ENCODE measurements at regions not wholly inside any gene's neighbourhood (a gene's known extent, or its start where the extent isn't known, plus 50 kb on each side); places are given as distances from the start of the nearest gene placed in this dataset.
"Not testable (repeated sequence)": the region's sequence is repeated elsewhere in the genome, so short reads cannot be mapped to it uniquely, and the experiment has no call there.

GRCh38 chr10:109312555-109312954 lies 610.8 kb downstream of the XPNPEP1 start:
- H3K27me3 ChIP-seq (ENCODE audit: control insufficient read depth in 1 of 2, insufficient read depth in 2 of 2, low read length in 2 of 2); H3K9me3 ChIP-seq (ENCODE audit: control insufficient read depth in 2 of 2, insufficient read depth in 1 of 2, low read depth in 1 of 2, low read length in 1 of 2); H3K4me3 ChIP-seq (ENCODE audit: low read depth in 1 of 2, low read length in 2 of 2); H3K4me1 ChIP-seq (ENCODE audit: control insufficient read depth in 2 of 2, insufficient read depth in 2 of 2, low read length in 1 of 2); H3K36me3 ChIP-seq (ENCODE audit: control insufficient read depth in 2 of 2, insufficient read depth in 2 of 2, low read length in 1 of 2); H3K27ac ChIP-seq (ENCODE audit: low read depth in 2 of 2, low read length in 1 of 2): not testable (repeated sequence)
- 73 to 81% methylated on average over 4 of the region's 4 CpGs for WGBS, 2 donors

- Histone ChIP-seq H3K36me3 (ENCODE audit: control insufficient read depth in 2 of 2, insufficient read depth in 2 of 2, low read length in 1 of 2) (no peaks in the 10 kb centered on the region), H3K27ac (ENCODE audit: low read depth in 2 of 2, low read length in 1 of 2) (no peak overlapping the region), H3K4me3 (ENCODE audit: low read depth in 1 of 2, low read length in 2 of 2) (no peak overlapping the region), H3K4me1 (ENCODE audit: control insufficient read depth in 2 of 2, insufficient read depth in 2 of 2, low read length in 1 of 2) (no peaks in the 10 kb centered on the region), H3K27me3 (ENCODE audit: control insufficient read depth in 1 of 2, insufficient read depth in 2 of 2, low read length in 2 of 2) (no peaks in the 10 kb centered on the region), H3K9me3 (ENCODE audit: control insufficient read depth in 2 of 2, insufficient read depth in 1 of 2, low read depth in 1 of 2, low read length in 1 of 2) (no peaks in the 10 kb centered on the region)
- WGBS, 2 donors = 48 to 60% methylated on average over 6 of the region's 6 CpGs
Measured at GRCh38 chr10:109308971-109309370, 614.3 kb downstream of the XPNPEP1 start.

- H3K9me3 ChIP-seq (ENCODE audit: control insufficient read depth in 2 of 2, insufficient read depth in 1 of 2, low read depth in 1 of 2, low read length in 1 of 2); H3K4me1 ChIP-seq (ENCODE audit: control insufficient read depth in 2 of 2, insufficient read depth in 2 of 2, low read length in 1 of 2); H3K27ac ChIP-seq (ENCODE audit: low read depth in 2 of 2, low read length in 1 of 2); H3K36me3 ChIP-seq (ENCODE audit: control insufficient read depth in 2 of 2, insufficient read depth in 2 of 2, low read length in 1 of 2); H3K27me3 ChIP-seq (ENCODE audit: control insufficient read depth in 1 of 2, insufficient read depth in 2 of 2, low read length in 2 of 2); H3K4me3 ChIP-seq (ENCODE audit: low read depth in 1 of 2, low read length in 2 of 2): not testable (repeated sequence)
- WGBS, 2 donors = 47 to 50% methylated on average over 5 of the region's 5 CpGs
Measured at GRCh38 chr10:109307102-109307501, 616.2 kb downstream of the XPNPEP1 start.

- no peak overlapping the region for H3K27ac ChIP-seq (ENCODE audit: low read depth in 2 of 2, low read length in 1 of 2)
- WGBS, 2 donors = 43 to 50% methylated on average over 5 of the region's 5 CpGs
- no peaks in the 10 kb centered on the region for H3K36me3 ChIP-seq (ENCODE audit: control insufficient read depth in 2 of 2, insufficient read depth in 2 of 2, low read length in 1 of 2)
- no peak overlapping the region for H3K4me3 ChIP-seq (ENCODE audit: low read depth in 1 of 2, low read length in 2 of 2)
- H3K27me3 ChIP-seq (ENCODE audit: control insufficient read depth in 1 of 2, insufficient read depth in 2 of 2, low read length in 2 of 2) = no peaks in the 10 kb centered on the region
- no peaks in the 10 kb centered on the region for H3K4me1 ChIP-seq (ENCODE audit: control insufficient read depth in 2 of 2, insufficient read depth in 2 of 2, low read length in 1 of 2)
- H3K9me3 ChIP-seq (ENCODE audit: control insufficient read depth in 2 of 2, insufficient read depth in 1 of 2, low read depth in 1 of 2, low read length in 1 of 2) = no peaks in the 10 kb centered on the region
Measured at GRCh38 chr10:109306698-109307097, 616.6 kb downstream of the XPNPEP1 start.

DNA sequence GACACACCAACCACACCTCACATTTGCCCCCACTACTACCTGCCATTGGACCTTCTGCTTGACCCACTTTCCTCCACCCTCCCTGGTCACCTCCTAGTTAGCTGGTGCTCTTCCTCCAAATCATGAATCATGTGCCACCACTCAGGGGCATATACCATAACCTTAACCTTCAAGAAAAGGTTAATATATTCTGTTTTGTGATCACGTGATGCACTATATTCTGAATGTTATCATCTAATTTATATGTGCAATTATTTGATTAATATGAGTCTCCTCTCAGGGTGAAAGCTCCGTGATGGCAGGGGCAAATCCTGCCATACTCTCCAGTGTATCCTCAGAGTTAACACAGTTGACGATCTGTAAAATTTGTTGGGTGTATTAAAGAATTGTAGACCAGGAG lies 635.5 kb downstream of the XPNPEP1 start:
- no peak overlapping the region for H3K4me3 ChIP-seq (ENCODE audit: low read depth in 1 of 2, low read length in 2 of 2)
- H3K4me1 ChIP-seq (ENCODE audit: control insufficient read depth in 2 of 2, insufficient read depth in 2 of 2, low read length in 1 of 2) = no peaks in the 10 kb centered on the region
- H3K27ac ChIP-seq (ENCODE audit: low read depth in 2 of 2, low read length in 1 of 2) = no peak overlapping the region
- H3K9me3 ChIP-seq (ENCODE audit: control insufficient read depth in 2 of 2, insufficient read depth in 1 of 2, low read depth in 1 of 2, low read length in 1 of 2) = peaks cover 2% of the 10 kb centered on the region in 2 donors
- no peaks in the 10 kb centered on the region for H3K27me3 ChIP-seq (ENCODE audit: control insufficient read depth in 1 of 2, insufficient read depth in 2 of 2, low read length in 2 of 2)
- 84 to 85% methylated on average over 3 of the region's 3 CpGs for WGBS, 2 donors
- H3K36me3 ChIP-seq (ENCODE audit: control insufficient read depth in 2 of 2, insufficient read depth in 2 of 2, low read length in 1 of 2) = no peaks in the 10 kb centered on the region

GRCh38 chr10:109282510-109282909 lies 640.8 kb downstream of the XPNPEP1 start:
- Histone ChIP-seq H3K4me3 (ENCODE audit: low read depth in 1 of 2, low read length in 2 of 2) (no peak overlapping the region), H3K36me3 (ENCODE audit: control insufficient read depth in 2 of 2, insufficient read depth in 2 of 2, low read length in 1 of 2) (no peaks in the 10 kb centered on the region), H3K27ac (ENCODE audit: low read depth in 2 of 2, low read length in 1 of 2) (no peak overlapping the region), H3K9me3 (ENCODE audit: control insufficient read depth in 2 of 2, insufficient read depth in 1 of 2, low read depth in 1 of 2, low read length in 1 of 2) (peaks cover 0 to 2% of the 10 kb centered on the region in 2 donors), H3K4me1 (ENCODE audit: control insufficient read depth in 2 of 2, insufficient read depth in 2 of 2, low read length in 1 of 2) (no peaks in the 10 kb centered on the region), H3K27me3 (ENCODE audit: control insufficient read depth in 1 of 2, insufficient read depth in 2 of 2, low read length in 2 of 2) (no peaks in the 10 kb centered on the region)

DNA sequence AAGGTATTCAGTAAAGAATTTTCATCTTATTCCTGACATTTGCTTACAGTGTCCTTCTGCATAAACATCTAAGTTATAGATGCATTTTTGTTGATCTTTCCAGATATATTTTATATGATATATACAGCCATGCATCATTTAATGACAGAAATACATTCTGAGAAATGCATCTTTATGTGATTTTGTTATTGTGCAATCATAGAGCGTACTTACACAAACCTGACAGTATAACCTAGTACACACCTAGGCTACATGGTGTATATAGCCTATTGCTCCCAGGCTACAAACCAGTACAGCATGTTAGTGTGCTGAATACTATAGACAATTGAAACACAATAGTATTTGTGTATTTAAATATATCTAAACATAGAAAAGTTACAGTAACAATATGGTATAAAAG lies 642.0 kb downstream of the XPNPEP1 start:
- 90 to 91% methylated on average over 1 of the region's 1 CpG for WGBS, 2 donors
- peaks cover 0 to 2% of the 10 kb centered on the region in 2 donors for H3K9me3 ChIP-seq (ENCODE audit: control insufficient read depth in 2 of 2, insufficient read depth in 1 of 2, low read depth in 1 of 2, low read length in 1 of 2)
- H3K27me3 ChIP-seq (ENCODE audit: control insufficient read depth in 1 of 2, insufficient read depth in 2 of 2, low read length in 2 of 2) = no peaks in the 10 kb centered on the region
- no peaks in the 10 kb centered on the region for H3K4me1 ChIP-seq (ENCODE audit: control insufficient read depth in 2 of 2, insufficient read depth in 2 of 2, low read length in 1 of 2)
- H3K27ac ChIP-seq (ENCODE audit: low read depth in 2 of 2, low read length in 1 of 2) = no peak overlapping the region
- H3K36me3 ChIP-seq (ENCODE audit: control insufficient read depth in 2 of 2, insufficient read depth in 2 of 2, low read length in 1 of 2) = no peaks in the 10 kb centered on the region
- no peak overlapping the region for H3K4me3 ChIP-seq (ENCODE audit: low read depth in 1 of 2, low read length in 2 of 2)

DNA sequence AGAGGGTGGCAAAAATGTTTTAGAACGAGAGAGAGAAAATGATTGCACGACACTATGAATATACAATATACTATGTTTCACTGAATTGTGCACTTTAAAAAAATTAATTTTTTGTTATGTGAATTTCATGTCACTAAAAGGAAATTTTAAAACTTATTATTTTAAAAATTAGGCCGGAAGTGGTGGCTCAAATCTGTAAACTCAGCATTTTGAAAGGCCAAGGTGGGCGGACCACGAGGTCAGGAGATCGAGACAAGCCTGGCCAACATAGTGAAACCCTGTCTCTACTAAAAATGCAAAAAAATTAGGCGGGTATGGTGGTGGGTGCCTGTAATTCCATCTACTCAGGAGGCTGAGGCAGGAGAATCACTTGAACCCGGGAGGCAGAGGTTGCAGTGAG lies 642.5 kb downstream of the XPNPEP1 start:
- no peaks in the 10 kb centered on the region for H3K27me3 ChIP-seq (ENCODE audit: control insufficient read depth in 1 of 2, insufficient read depth in 2 of 2, low read length in 2 of 2)
- H3K9me3 ChIP-seq (ENCODE audit: control insufficient read depth in 2 of 2, insufficient read depth in 1 of 2, low read depth in 1 of 2, low read length in 1 of 2) = peaks cover 0 to 2% of the 10 kb centered on the region in 2 donors
- no peak overlapping the region for H3K27ac ChIP-seq (ENCODE audit: low read depth in 2 of 2, low read length in 1 of 2)
- no peaks in the 10 kb centered on the region for H3K4me1 ChIP-seq (ENCODE audit: control insufficient read depth in 2 of 2, insufficient read depth in 2 of 2, low read length in 1 of 2)
- no peak overlapping the region for H3K4me3 ChIP-seq (ENCODE audit: low read depth in 1 of 2, low read length in 2 of 2)
- whole genome bisulfite sequencing, 2 donors = 79 to 82% methylated on average over 8 of the region's 8 CpGs
- H3K36me3 ChIP-seq (ENCODE audit: control insufficient read depth in 2 of 2, insufficient read depth in 2 of 2, low read length in 1 of 2) = no peaks in the 10 kb centered on the region

- Histone ChIP-seq H3K36me3 (ENCODE audit: control insufficient read depth in 2 of 2, insufficient read depth in 2 of 2, low read length in 1 of 2) (no peaks in the 10 kb centered on the region), H3K27ac (ENCODE audit: low read depth in 2 of 2, low read length in 1 of 2) (no peak overlapping the region), H3K4me1 (ENCODE audit: control insufficient read depth in 2 of 2, insufficient read depth in 2 of 2, low read length in 1 of 2) (no peaks in the 10 kb centered on the region), H3K27me3 (ENCODE audit: control insufficient read depth in 1 of 2, insufficient read depth in 2 of 2, low read length in 2 of 2) (no peaks in the 10 kb centered on the region), H3K9me3 (ENCODE audit: control insufficient read depth in 2 of 2, insufficient read depth in 1 of 2, low read depth in 1 of 2, low read length in 1 of 2) (no peaks in the 10 kb centered on the region), H3K4me3 (ENCODE audit: low read depth in 1 of 2, low read length in 2 of 2) (no peak overlapping the region)
- WGBS, 2 donors = 78 to 79% methylated on average over 1 of the region's 1 CpG
Measured at GRCh38 chr10:109277456-109277855, 645.9 kb downstream of the XPNPEP1 start.

- Histone ChIP-seq H3K9me3 (ENCODE audit: control insufficient read depth in 2 of 2, insufficient read depth in 1 of 2, low read depth in 1 of 2, low read length in 1 of 2) (no peaks in the 10 kb centered on the region), H3K36me3 (ENCODE audit: control insufficient read depth in 2 of 2, insufficient read depth in 2 of 2, low read length in 1 of 2) (no peaks in the 10 kb centered on the region), H3K4me1 (ENCODE audit: control insufficient read depth in 2 of 2, insufficient read depth in 2 of 2, low read length in 1 of 2) (no peaks in the 10 kb centered on the region), H3K27me3 (ENCODE audit: control insufficient read depth in 1 of 2, insufficient read depth in 2 of 2, low read length in 2 of 2) (no peaks in the 10 kb centered on the region), H3K27ac (ENCODE audit: low read depth in 2 of 2, low read length in 1 of 2) (no peak overlapping the region), H3K4me3 (ENCODE audit: low read depth in 1 of 2, low read length in 2 of 2) (no peak overlapping the region)
- 0 to 26% methylated on average over 1 of the region's 1 CpG for WGBS, 2 donors
Measured at GRCh38 chr10:109275960-109276359, 647.4 kb downstream of the XPNPEP1 start.
